ENCODE measurements at regions not wholly inside any gene's neighbourhood (a gene's known extent, or its start where the extent isn't known, plus 50 kb on each side); places are given as distances from the start of the nearest gene placed in this dataset.

DNA sequence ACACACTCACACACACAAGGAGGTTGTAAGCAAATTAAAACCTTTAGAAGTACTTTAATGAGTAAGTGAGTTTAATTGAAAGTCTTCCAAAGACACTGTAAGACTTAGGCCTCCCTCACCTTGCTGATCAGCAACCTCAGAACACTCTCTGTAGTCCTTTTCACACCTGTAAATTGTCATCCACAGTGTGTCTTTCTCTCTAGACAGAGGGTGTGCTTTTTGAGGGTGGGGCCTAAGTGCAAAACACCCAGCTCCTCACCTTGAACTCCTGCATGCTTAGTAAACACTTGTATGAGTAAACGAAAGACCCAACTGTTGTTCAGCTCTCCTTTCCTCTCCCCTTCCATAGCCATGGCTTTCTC is 183.2 kb upstream of the IL12A start:
- DNase-seq (ENCODE audit: low read depth) = no peak
- H3K4me3 ChIP-seq (ENCODE audit: low read length) = no peak overlapping the region
- TF ChIP-seq CTCF (conservative IDR thresholded peaks at IDR 0.05; ENCODE audit: low read depth, low read length) = no peak

DNA sequence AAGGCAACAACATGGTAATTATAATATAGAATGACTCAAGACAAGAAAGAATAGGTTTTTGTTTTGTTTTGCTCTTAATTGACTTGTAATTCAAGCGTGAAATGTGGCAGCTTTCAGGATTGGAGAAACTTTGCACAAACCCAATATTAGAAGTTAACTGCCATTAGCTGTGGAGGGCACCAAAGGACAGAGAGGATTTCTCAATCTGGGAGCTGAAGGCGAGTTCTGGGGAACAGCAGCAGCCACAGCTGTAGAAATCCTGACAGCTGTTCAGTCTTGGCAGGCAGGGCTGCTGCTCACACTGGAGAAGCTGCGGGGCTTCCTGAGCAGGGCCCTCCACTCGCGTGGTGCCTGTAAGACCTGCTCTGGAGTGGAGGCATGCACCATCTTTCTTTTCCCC is 182.2 kb upstream of the IL12A start:
- no peak for DNase-seq (ENCODE audit: low read depth)
- TF ChIP-seq CTCF (conservative IDR thresholded peaks at IDR 0.05; ENCODE audit: low read depth, low read length) = no peak
- no peak overlapping the region for H3K4me3 ChIP-seq (ENCODE audit: low read length)

GRCh38 chr3:159807137-159808040 is 181.2 kb upstream of the IL12A start:
- TF ChIP-seq CTCF (conservative IDR thresholded peaks at IDR 0.05; ENCODE audit: low read depth, low read length) = no peak
- no peak for DNase-seq (ENCODE audit: low read depth)
- no peak overlapping the region for H3K4me3 ChIP-seq (ENCODE audit: low read length)

DNA sequence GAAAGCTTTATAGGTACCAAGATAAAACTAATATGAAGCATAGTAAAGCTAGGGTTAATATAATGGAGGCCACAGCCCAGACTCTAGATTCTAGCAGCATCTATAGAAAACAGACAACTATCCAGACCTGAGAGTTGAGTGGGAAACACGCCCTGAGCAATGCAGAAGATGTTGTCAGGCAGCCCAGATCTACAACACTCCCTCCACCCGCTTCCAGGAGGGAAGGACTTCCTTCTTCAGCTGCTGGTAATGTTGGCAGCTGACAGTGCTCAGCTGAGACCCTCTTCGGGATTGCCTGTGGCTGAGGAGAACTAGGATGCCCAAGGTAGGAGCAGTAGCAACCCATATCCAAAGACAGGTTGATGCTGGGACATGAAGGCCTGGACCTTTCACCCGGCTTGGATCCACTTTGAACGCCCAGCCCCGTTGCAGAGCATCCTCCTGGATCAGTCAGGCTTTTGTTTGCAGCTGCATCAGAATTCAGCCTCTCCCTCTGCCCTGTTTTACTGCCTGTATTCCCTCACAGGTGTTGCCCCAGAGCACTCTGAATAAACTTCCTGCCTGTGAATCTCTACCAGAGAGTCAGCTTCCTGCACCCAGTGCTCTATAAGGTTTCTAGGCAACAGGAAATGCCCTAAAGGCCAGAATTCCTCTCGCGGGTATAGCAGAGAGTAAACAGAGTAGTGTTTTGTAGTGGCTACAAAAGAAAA is 174.7 kb upstream of the IL12A start:
- H3K4me3 ChIP-seq (ENCODE audit: low read length) = no peak overlapping the region
- TF ChIP-seq CTCF (conservative IDR thresholded peaks at IDR 0.05; ENCODE audit: low read depth, low read length) = no peak
- no peak for DNase-seq (ENCODE audit: low read depth)

DNA sequence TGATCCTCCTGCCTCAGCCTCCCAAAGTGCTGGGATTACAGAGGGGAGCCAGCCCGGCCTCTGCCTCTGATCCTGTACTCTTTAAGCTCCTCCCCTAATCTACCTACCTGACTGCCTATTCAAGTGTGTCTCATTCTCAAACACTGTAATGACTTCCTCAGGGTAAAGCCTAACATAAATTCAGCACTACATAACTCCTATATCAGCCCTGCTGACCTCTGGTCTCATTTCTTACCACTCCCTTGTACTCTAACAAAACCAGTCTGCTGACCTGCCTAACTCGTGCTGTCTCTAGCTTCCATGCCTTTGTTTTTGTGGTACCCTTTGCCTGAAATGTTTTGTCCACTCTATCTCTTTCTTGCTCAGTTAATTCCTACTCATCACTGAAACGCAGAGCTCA is 172.1 kb upstream of the IL12A start:
- no peak overlapping the region for H3K4me3 ChIP-seq (ENCODE audit: low read length)
- no peak for DNase-seq (ENCODE audit: low read depth)
- no peak for TF ChIP-seq CTCF (conservative IDR thresholded peaks at IDR 0.05; ENCODE audit: low read depth, low read length)

DNA sequence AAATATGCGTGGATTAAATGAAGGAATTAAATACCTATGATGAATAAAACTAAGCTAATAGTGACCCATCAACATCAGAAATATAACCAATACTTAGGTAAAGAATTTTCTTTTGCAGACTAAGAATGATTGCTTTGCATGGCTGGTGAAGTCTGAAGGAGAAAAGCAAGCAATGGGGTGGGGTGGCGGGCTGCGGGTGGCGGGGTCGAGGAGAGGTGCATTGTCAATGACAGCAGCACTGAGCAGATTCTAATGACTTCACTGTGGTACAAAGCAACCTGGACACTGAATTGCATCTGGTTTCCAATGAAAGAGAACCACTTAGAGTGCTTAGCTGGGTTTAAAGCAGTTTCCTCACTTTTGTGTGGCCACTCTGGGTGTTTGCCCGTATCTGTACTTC is 171.5 kb upstream of the IL12A start:
- no peak overlapping the region for H3K4me3 ChIP-seq (ENCODE audit: low read length)
- TF ChIP-seq CTCF (conservative IDR thresholded peaks at IDR 0.05; ENCODE audit: low read depth, low read length) = no peak
- DNase-seq (ENCODE audit: low read depth) = no peak

- no peak for DNase-seq (ENCODE audit: low read depth)
- TF ChIP-seq CTCF (conservative IDR thresholded peaks at IDR 0.05; ENCODE audit: low read depth, low read length) = no peak
- H3K4me3 ChIP-seq (ENCODE audit: low read length) = no peak overlapping the region
Measured at GRCh38 chr3:159817571-159817970, 171.1 kb upstream of the IL12A start.
